Duodenal mucosa (tissue), 2 donors: ENCODE measurements at regions not wholly inside any gene's neighbourhood (a gene's known extent, or its start where the extent isn't known, plus 50 kb on each side); places are given as distances from the start of the nearest gene placed in this dataset.

Experiments
- H3K27ac ChIP-seq: one replicate; pipeline ENCODE4 v1.7.0; 2013; ENCODE audit warnings: low read depth, low read length
- H3K27me3 ChIP-seq, 2 donors: one replicate each; pipeline ENCODE4 v1.7.0; 2013; ENCODE audit warnings: low read length in 2 of 2, control low read depth in 1 of 2; ENCODE audit not compliant: insufficient read depth in 2 of 2, control insufficient read depth in 1 of 2
- H3K36me3 ChIP-seq, 2 donors: one replicate each; pipeline ENCODE4 v1.7.0; 2013; ENCODE audit warnings: low read length in 2 of 2, control low read depth in 1 of 2; ENCODE audit not compliant: insufficient read depth in 2 of 2, control insufficient read depth in 1 of 2
- H3K4me1 ChIP-seq, 2 donors: one replicate each; pipeline ENCODE4 v1.7.0; 2013; ENCODE audit warnings: low read length in 2 of 2, control low read depth in 1 of 2; ENCODE audit not compliant: insufficient read depth in 2 of 2, control insufficient read depth in 1 of 2
- H3K4me3 ChIP-seq, 2 donors: one replicate each; pipeline ENCODE4 v1.7.0; 2013; ENCODE audit warnings: low read length in 2 of 2, low read depth in 1 of 2
- H3K9ac ChIP-seq, 2 donors: one replicate each; pipeline ENCODE4 v1.7.0; 2013; ENCODE audit warnings: low read length in 2 of 2, low read depth in 1 of 2
- H3K9me3 ChIP-seq, 2 donors: one replicate each; pipeline ENCODE4 v1.7.0; 2013; ENCODE audit warnings: low read length in 2 of 2, control low read depth in 1 of 2; ENCODE audit not compliant: control insufficient read depth in 1 of 2

DNA sequence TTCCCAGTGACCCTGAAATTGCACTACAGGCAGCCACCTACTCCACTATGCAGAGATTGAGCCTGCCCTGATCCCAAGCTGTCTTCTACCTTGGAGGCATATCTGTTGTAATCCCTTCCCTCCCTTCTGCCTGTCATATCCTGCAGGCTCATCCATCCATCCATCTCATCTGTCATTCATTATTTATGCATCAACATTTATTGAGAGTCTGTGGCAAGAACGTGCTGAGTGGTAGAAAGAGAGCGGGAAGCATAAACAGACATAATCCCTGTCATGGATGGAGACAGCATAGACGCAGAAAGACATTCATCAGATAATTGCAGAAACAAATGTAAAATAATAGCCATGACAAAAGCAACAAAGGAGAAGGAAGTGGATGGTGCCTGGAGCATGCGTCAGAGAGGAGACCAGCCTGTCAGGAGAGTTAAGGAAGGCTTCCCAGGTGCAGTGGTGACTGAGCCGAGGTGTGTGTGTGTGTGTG, 89.5 kb upstream of the CALM2 start:
- Histone ChIP-seq H3K9ac (no peak overlapping the region), H3K4me1 (peaks cover 14 to 15% of the 10 kb centered on the region in 2 donors), H3K27ac (no peak overlapping the region), H3K4me3 (no peak overlapping the region), H3K9me3 (no peaks in the 10 kb centered on the region), H3K36me3 (no peaks in the 10 kb centered on the region), H3K27me3 (no peaks in the 10 kb centered on the region)

DNA sequence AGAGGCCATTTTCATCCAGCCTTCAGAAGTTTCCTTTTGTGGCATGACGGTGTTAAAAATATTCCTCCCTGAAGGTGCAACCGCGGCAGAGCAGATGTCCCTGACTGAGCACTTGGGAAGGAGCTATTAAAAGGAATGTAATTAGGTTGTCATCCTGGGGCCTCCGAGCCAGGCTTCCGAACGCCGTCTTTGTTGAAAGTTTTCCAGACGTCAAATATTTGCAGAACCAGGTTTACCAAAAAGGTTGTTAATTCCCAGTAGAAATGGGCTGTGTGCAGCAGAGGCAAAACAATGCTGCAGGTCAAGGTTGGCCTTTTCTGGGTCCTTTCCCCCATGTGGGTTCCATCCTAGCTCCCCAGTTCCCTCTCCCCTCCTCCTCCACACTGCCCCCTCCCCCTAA, 88.8 kb upstream of the CALM2 start:
- Histone ChIP-seq H3K4me3 (no peak overlapping the region), H3K27ac (no peak overlapping the region), H3K27me3 (no peaks in the 10 kb centered on the region), H3K9ac (no peak overlapping the region), H3K9me3 (no peaks in the 10 kb centered on the region), H3K36me3 (no peaks in the 10 kb centered on the region), H3K4me1 (peaks cover 10 to 12% of the 10 kb centered on the region in 2 donors)

DNA sequence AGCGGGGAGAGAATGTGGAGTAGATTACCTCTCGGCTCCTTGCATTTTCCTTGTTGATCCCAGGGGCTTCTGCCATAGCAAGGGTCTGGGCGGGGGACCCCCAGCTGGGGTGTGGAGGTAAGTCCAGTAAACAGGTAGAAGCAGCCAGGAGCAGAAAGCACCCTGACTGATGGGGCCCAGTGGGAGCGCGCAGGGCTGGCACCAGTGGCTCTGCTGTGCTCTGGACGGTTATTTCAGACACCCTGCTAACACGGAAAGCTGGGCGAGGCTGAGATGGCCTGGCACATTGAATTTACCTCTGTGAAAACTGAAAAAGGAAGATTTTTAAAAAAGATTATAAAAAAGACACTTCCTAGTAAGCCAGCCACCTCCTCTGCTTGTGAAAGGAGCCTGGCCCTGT, 88.4 kb upstream of the CALM2 start:
- Histone ChIP-seq H3K4me1 (peaks cover 7% of the 10 kb centered on the region in 2 donors), H3K4me3 (no peak overlapping the region), H3K36me3 (no peaks in the 10 kb centered on the region), H3K27ac (no peak overlapping the region), H3K9ac (no peak overlapping the region), H3K9me3 (no peaks in the 10 kb centered on the region), H3K27me3 (no peaks in the 10 kb centered on the region)

DNA sequence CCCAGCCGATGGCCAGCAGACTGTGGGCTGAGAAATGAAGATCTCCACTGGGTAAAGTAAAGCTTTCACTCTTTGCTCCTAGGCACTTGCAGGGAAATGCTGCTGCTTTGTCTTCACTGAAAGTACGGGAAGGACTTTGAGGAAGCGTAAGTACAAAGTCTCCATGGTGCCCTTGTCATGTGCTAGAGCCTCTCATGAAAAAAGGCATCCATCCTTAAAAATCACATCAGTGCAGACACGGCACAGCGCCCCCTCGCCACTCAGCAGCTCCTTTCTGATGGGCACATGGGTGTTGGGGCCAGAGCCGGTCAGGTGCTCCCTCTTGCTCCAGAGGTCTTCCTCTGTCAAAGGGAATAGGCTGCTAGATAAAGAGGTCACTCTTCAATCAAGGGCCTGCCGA, 87.8 kb upstream of the CALM2 start:
- H3K36me3 ChIP-seq: no peaks in the 10 kb centered on the region
- H3K27me3 ChIP-seq: no peaks in the 10 kb centered on the region
- no peak overlapping the region for H3K9ac ChIP-seq
- peaks cover 1% of the 10 kb centered on the region in 2 donors for H3K4me1 ChIP-seq
- H3K27ac ChIP-seq: no peak overlapping the region
- H3K4me3 ChIP-seq: no peak overlapping the region
- H3K9me3 ChIP-seq: no peaks in the 10 kb centered on the region

DNA sequence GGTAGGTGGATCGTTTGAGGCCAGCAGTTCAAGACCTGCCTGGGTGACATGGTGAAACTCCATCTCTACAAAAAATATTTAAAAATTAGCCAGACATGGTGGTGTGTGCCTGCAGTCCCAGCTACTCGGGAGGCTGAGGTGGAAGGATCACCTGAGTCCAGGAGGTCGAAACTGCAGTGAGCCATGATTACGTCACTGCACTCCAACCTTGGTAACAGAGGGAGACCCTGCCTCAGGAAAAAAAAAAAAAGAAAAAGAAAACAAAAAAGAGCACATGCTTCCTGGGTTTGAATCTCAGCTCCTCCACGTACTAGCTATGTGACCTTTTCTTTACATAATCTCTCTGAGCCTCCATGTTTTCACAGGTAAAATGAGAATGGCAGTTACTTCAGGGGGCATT, 86.3 kb upstream of the CALM2 start:
- H3K4me3 ChIP-seq: no peak overlapping the region
- H3K36me3 ChIP-seq: no peaks in the 10 kb centered on the region
- no peak overlapping the region for H3K9ac ChIP-seq
- no peaks in the 10 kb centered on the region for H3K9me3 ChIP-seq
- H3K27ac ChIP-seq: no peak overlapping the region
- no peaks in the 10 kb centered on the region for H3K4me1 ChIP-seq
- no peaks in the 10 kb centered on the region for H3K27me3 ChIP-seq

DNA sequence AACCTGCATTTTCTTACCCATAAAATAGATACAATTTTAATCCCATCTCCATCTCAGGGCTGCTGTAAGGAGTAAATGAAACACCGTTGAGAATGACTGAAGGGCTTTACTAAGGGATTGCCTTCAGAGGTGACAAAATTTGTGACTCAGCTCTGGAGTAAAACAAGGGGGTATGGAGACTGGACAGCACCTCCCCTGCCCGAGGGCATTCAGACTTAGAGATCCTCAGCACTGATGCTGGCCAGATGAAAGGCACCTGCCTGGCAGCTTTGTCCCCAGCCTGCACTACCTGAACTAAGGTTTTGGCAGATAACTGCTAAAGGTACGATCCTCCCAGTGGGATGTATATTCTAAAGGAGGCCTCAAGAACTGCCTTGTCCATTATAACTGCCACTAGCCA, 84.7 kb upstream of the CALM2 start:
- H3K36me3 ChIP-seq: no peaks in the 10 kb centered on the region

DNA sequence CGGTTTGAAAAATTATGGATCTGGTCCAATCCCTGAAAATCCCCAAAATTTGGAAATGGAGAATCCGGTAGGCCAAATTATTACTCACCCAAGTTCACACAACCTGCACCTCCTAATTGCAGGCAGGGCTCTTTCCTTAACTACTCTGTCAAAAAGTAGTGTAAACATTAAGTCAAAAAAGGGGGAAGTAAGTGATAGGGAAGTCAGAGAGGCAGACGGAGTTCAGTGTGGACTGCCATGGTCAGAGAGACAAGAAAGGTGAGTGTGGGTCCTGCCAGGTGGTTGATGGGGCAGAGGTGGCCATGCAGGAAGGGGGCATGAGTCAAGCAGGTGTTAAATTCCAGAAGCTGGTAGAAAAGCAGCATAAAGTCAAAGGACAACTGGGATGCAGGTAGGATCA, 83.5 kb upstream of the CALM2 start:
- Histone ChIP-seq H3K27me3 (no peaks in the 10 kb centered on the region), H3K4me1 (no peaks in the 10 kb centered on the region), H3K9ac (no peak overlapping the region), H3K4me3 (no peak overlapping the region), H3K9me3 (no peaks in the 10 kb centered on the region), H3K36me3 (no peaks in the 10 kb centered on the region), H3K27ac (no peak overlapping the region)

More for the DNA sequence above, 84.7 kb upstream of the CALM2 start:
- no peaks in the 10 kb centered on the region for H3K27me3 ChIP-seq
- no peak overlapping the region for H3K27ac ChIP-seq
- no peak overlapping the region for H3K9ac ChIP-seq
- H3K4me1 ChIP-seq: no peaks in the 10 kb centered on the region
- no peaks in the 10 kb centered on the region for H3K9me3 ChIP-seq
- no peak overlapping the region for H3K4me3 ChIP-seq

DNA sequence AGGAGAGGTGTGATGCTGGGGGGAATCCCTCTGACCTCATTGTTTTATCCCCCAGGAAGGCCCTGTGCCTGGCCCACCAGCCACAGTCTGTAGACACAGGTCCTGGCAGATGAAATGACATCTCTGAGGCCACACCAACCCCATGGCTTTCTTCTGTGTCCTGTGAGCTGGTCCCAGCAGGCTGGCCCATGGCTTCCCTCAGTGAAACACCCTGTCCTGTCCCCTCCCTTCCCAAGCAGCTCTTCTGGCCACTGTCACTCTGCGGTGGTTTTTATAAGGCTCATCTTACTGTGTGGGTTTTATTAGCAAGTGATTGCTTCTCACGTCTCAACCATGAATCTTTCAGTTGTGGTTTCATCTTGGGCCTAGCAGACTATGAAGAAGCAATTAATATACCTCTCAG, 81.6 kb upstream of the CALM2 start:
- H3K27ac ChIP-seq: no peak overlapping the region

DNA sequence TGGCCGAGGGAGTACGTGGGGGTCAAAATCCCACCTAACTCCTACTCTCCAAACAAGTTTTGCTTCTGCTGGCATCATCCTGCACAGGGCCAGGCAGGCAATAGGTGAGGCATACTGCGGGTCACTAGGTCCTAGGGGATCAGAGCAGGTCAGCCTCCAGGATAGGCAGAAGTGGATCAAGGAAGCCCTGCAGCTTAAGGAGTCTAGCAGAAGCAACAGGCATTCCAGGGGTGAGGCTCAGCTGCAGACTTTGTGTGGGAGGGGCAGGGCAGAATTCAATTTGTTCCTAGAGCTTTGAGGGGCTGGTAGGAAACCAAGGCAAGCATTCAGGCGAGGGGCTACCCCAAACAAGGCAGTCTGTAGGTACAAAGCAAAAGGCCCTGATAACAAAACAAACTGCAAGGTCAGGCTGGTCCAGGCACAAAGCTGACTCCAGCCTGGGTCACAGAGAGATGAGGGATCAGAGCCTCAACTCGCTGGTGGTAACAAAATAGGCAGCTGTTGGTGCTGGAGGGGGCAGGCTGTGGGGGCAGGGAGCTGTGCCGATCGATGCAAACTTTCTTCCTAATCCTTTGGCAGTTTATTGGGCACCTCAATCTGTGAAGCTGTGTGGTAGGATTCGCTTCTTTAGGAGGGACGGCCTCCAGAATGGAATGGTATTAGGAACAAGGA, 80.2 kb upstream of the CALM2 start:
- Histone ChIP-seq H3K36me3 (no peaks in the 10 kb centered on the region), H3K4me1 (no peaks in the 10 kb centered on the region), H3K9me3 (no peaks in the 10 kb centered on the region), H3K4me3 (no peak overlapping the region), H3K27me3 (no peaks in the 10 kb centered on the region), H3K9ac (no peak overlapping the region), H3K27ac (no peak overlapping the region)

More for the DNA sequence above, 81.6 kb upstream of the CALM2 start:
- Histone ChIP-seq H3K36me3 (no peaks in the 10 kb centered on the region), H3K9me3 (no peaks in the 10 kb centered on the region), H3K4me3 (no peak overlapping the region), H3K4me1 (no peaks in the 10 kb centered on the region), H3K9ac (no peak overlapping the region), H3K27me3 (no peaks in the 10 kb centered on the region)

DNA sequence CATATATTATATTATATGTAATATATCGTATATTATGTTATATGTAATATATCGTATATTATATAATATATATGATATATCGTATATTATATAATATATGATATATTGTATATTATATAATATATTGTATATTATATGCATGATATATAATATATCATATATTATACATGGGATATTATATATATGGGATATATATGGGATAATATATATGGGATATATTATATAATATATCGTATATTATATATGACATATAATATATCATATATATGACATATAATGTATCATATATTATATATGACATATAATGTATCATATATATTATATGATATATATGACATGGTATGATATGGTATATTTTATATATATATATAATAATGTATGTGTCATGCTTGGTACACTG, 79.5 kb upstream of the CALM2 start:
- no peaks in the 10 kb centered on the region for H3K27me3 ChIP-seq
- no peaks in the 10 kb centered on the region for H3K36me3 ChIP-seq
- no peak overlapping the region for H3K27ac ChIP-seq
- H3K9ac ChIP-seq: no peak overlapping the region
- no peak overlapping the region for H3K4me3 ChIP-seq
- H3K9me3 ChIP-seq: no peaks in the 10 kb centered on the region
- no peaks in the 10 kb centered on the region for H3K4me1 ChIP-seq
